ENCODE measurements at regions not wholly inside any gene's neighbourhood (a gene's known extent, or its start where the extent isn't known, plus 50 kb on each side); places are given as distances from the start of the nearest gene placed in this dataset.
A peak's percentile ranks its signal among the peaks of the same experiment; 100 is the strongest.

- Mint-ChIP-seq H3K27me3 (no peaks in the 10 kb centered on the region), H3K36me3 (no peaks in the 10 kb centered on the region), H3K4me3 (no peak overlapping the region), H3K27ac (peak overlapping the region; percentile 51), H3K9me3 (no peaks in the 10 kb centered on the region), H3K4me1 (peaks cover 10% of the 10 kb centered on the region)
- no peak for ATAC-seq
These were observed 136.5 kb downstream of the SNX18 start for GRCh38 chr5:54653956-54654614.

GRCh38 chr5:54651482-54652076 lies 134.0 kb downstream of the SNX18 start:
- Mint-ChIP-seq H3K36me3 (peaks cover 5% of the 10 kb centered on the region), H3K4me1 (peaks cover 29% of the 10 kb centered on the region), H3K27ac (peak overlapping the region; percentile 49), H3K9me3 (peaks cover 4% of the 10 kb centered on the region), H3K27me3 (no peaks in the 10 kb centered on the region), H3K4me3 (no peak overlapping the region)
- no peak for ATAC-seq

- peak overlapping the region; percentile 43 for H3K27ac Mint-ChIP-seq
- H3K36me3 Mint-ChIP-seq: peaks cover 5% of the 10 kb centered on the region
- H3K27me3 Mint-ChIP-seq: no peaks in the 10 kb centered on the region
- peaks cover 44% of the 10 kb centered on the region for H3K4me1 Mint-ChIP-seq
- peaks cover 4% of the 10 kb centered on the region for H3K9me3 Mint-ChIP-seq
- ATAC-seq: no peak
- H3K4me3 Mint-ChIP-seq: no peak overlapping the region
These were observed 131.5 kb downstream of the SNX18 start for GRCh38 chr5:54649041-54649504.

- Mint-ChIP-seq H3K27me3 (no peaks in the 10 kb centered on the region), H3K27ac (peak overlapping the region; percentile 83), H3K9me3 (peaks cover 4% of the 10 kb centered on the region), H3K4me3 (peak overlapping the region; percentile 56), H3K4me1 (peaks cover 44% of the 10 kb centered on the region), H3K36me3 (peaks cover 5% of the 10 kb centered on the region)
- ATAC-seq: peak; percentile 99
These were observed 129.0 kb downstream of the SNX18 start for GRCh38 chr5:54646356-54647101.

GRCh38 chr5:54645882-54646355 lies 128.4 kb downstream of the SNX18 start:
- Mint-ChIP-seq H3K27me3 (no peaks in the 10 kb centered on the region), H3K36me3 (peaks cover 5% of the 10 kb centered on the region), H3K9me3 (peaks cover 4% of the 10 kb centered on the region), H3K4me3 (peak overlapping the region; percentile 56), H3K4me1 (peaks cover 44% of the 10 kb centered on the region), H3K27ac (peak overlapping the region; percentile 83)
- ATAC-seq: no peak

GRCh38 chr5:54644226-54644625 lies 126.7 kb downstream of the SNX18 start:
- ATAC-seq: no peak
- Mint-ChIP-seq H3K27me3 (no peaks in the 10 kb centered on the region), H3K4me1 (peaks cover 44% of the 10 kb centered on the region), H3K27ac (peak overlapping the region; percentile 83), H3K4me3 (no peak overlapping the region), H3K36me3 (peaks cover 5% of the 10 kb centered on the region), H3K9me3 (peaks cover 4% of the 10 kb centered on the region)

GRCh38 chr5:54643685-54644106 lies 126.1 kb downstream of the SNX18 start:
- H3K4me1 Mint-ChIP-seq: peaks cover 44% of the 10 kb centered on the region
- H3K27ac Mint-ChIP-seq: peak overlapping the region; percentile 83
- peaks cover 4% of the 10 kb centered on the region for H3K9me3 Mint-ChIP-seq
- H3K4me3 Mint-ChIP-seq: no peak overlapping the region
- no peak for ATAC-seq
- H3K27me3 Mint-ChIP-seq: no peaks in the 10 kb centered on the region
- H3K36me3 Mint-ChIP-seq: peaks cover 5% of the 10 kb centered on the region

GRCh38 chr5:54639621-54640020 lies 122.1 kb downstream of the SNX18 start:
- Mint-ChIP-seq H3K9me3 (no peaks in the 10 kb centered on the region), H3K4me1 (peaks cover 5% of the 10 kb centered on the region), H3K27ac (no peak overlapping the region), H3K36me3 (no peaks in the 10 kb centered on the region), H3K27me3 (no peaks in the 10 kb centered on the region), H3K4me3 (no peak overlapping the region)
- no peak for ATAC-seq

GRCh38 chr5:54638106-54638505 lies 120.5 kb downstream of the SNX18 start:
- no peak for ATAC-seq
- Mint-ChIP-seq H3K36me3 (no peaks in the 10 kb centered on the region), H3K4me3 (no peak overlapping the region), H3K27me3 (no peaks in the 10 kb centered on the region), H3K27ac (no peak overlapping the region), H3K4me1 (no peaks in the 10 kb centered on the region), H3K9me3 (no peaks in the 10 kb centered on the region)

- Mint-ChIP-seq H3K4me1 (no peaks in the 10 kb centered on the region), H3K9me3 (no peaks in the 10 kb centered on the region), H3K4me3 (no peak overlapping the region), H3K27ac (no peak overlapping the region), H3K27me3 (no peaks in the 10 kb centered on the region), H3K36me3 (no peaks in the 10 kb centered on the region)
- ATAC-seq: no peak
These were observed 120.1 kb downstream of the SNX18 start for GRCh38 chr5:54637654-54638053.

GRCh38 chr5:54634089-54634488 lies 116.5 kb downstream of the SNX18 start:
- Mint-ChIP-seq H3K4me3 (no peak overlapping the region), H3K36me3 (no peaks in the 10 kb centered on the region), H3K27ac (no peak overlapping the region), H3K9me3 (peaks cover 4% of the 10 kb centered on the region), H3K4me1 (peaks cover under 1% of the 10 kb centered on the region), H3K27me3 (no peaks in the 10 kb centered on the region)
- no peak for ATAC-seq

- peaks cover 11% of the 10 kb centered on the region for H3K4me1 Mint-ChIP-seq
- H3K27ac Mint-ChIP-seq: no peak overlapping the region
- no peaks in the 10 kb centered on the region for H3K36me3 Mint-ChIP-seq
- no peak overlapping the region for H3K4me3 Mint-ChIP-seq
- no peaks in the 10 kb centered on the region for H3K27me3 Mint-ChIP-seq
- ATAC-seq: no peak
- H3K9me3 Mint-ChIP-seq: peaks cover 4% of the 10 kb centered on the region
These were observed 114.7 kb downstream of the SNX18 start for GRCh38 chr5:54632131-54632701.

GRCh38 chr5:54630738-54631359 lies 113.3 kb downstream of the SNX18 start:
- no peak overlapping the region for H3K27ac Mint-ChIP-seq
- no peaks in the 10 kb centered on the region for H3K27me3 Mint-ChIP-seq

GRCh38 chr5:54629115-54629514 lies 111.6 kb downstream of the SNX18 start:
- Mint-ChIP-seq H3K27me3 (no peaks in the 10 kb centered on the region), H3K27ac (no peak overlapping the region), H3K4me3 (no peak overlapping the region), H3K9me3 (peaks cover 4% of the 10 kb centered on the region), H3K36me3 (no peaks in the 10 kb centered on the region), H3K4me1 (peaks cover 23% of the 10 kb centered on the region)
- no peak for ATAC-seq

More at GRCh38 chr5:54630738-54631359, 113.3 kb downstream of the SNX18 start:
- no peaks in the 10 kb centered on the region for H3K36me3 Mint-ChIP-seq
- peaks cover 11% of the 10 kb centered on the region for H3K4me1 Mint-ChIP-seq
- ATAC-seq: no peak
- peaks cover 4% of the 10 kb centered on the region for H3K9me3 Mint-ChIP-seq
- no peak overlapping the region for H3K4me3 Mint-ChIP-seq

GRCh38 chr5:54628050-54628449 lies 110.5 kb downstream of the SNX18 start:
- H3K4me3 Mint-ChIP-seq: no peak overlapping the region
- no peak for ATAC-seq
- no peak overlapping the region for H3K27ac Mint-ChIP-seq
- no peaks in the 10 kb centered on the region for H3K27me3 Mint-ChIP-seq
- H3K36me3 Mint-ChIP-seq: no peaks in the 10 kb centered on the region
- H3K4me1 Mint-ChIP-seq: peaks cover 27% of the 10 kb centered on the region
- peaks cover 4% of the 10 kb centered on the region for H3K9me3 Mint-ChIP-seq

Measured in stimulated activated memory B cell treated with anti-CD40 and anti-IgM and Interleukin-4, amounts not matched to agents 10 μg/mL and 1 μg/mL and 100 μg/mL, for 72 hours (primary cell).